WI38 (cell line): ENCODE measurements at regions not wholly inside any gene's neighbourhood (a gene's known extent, or its start where the extent isn't known, plus 50 kb on each side); places are given as distances from the start of the nearest gene placed in this dataset.

Experiments used
- H3K4me3 ChIP-seq: 2 replicates; pipeline ENCODE4 v1.5.1; 2011; ENCODE audit warnings: low read depth, mild to moderate bottlenecking, control low read depth, low read length
- CTCF ChIP-seq: IDR thresholded peaks from 2 replicates; pipeline ENCODE4 v1.5.1; 2012; ENCODE audit warnings: low read depth, mild to moderate bottlenecking, control low read depth, low read length

- H3K4me3 ChIP-seq, result no peak overlapping the region
Observed at GRCh38 chr1:79322511-79323027, 316.0 kb upstream of the ADGRL4 start.

GRCh38 chr1:79312438-79312837, 305.9 kb upstream of the ADGRL4 start:
- H3K4me3 ChIP-seq, result no peak overlapping the region
- TF ChIP-seq CTCF, result no peak

More at GRCh38 chr1:79322511-79323027, 316.0 kb upstream of the ADGRL4 start:
- no peak for TF ChIP-seq CTCF

- H3K4me3 ChIP-seq, result no peak overlapping the region
- no peak for TF ChIP-seq CTCF
Observed at GRCh38 chr1:79310609-79311008, 304.1 kb upstream of the ADGRL4 start.

- no peak overlapping the region for H3K4me3 ChIP-seq
- no peak for TF ChIP-seq CTCF
Observed at GRCh38 chr1:79304131-79304530, 297.6 kb upstream of the ADGRL4 start.

- no peak for TF ChIP-seq CTCF
- H3K4me3 ChIP-seq, result no peak overlapping the region
Observed at GRCh38 chr1:79303040-79303439, 296.5 kb upstream of the ADGRL4 start.

- no peak for TF ChIP-seq CTCF
- H3K4me3 ChIP-seq, result no peak overlapping the region
Observed at GRCh38 chr1:79302380-79302930, 295.9 kb upstream of the ADGRL4 start.

GRCh38 chr1:79295967-79296366, 289.4 kb upstream of the ADGRL4 start:
- no peak for TF ChIP-seq CTCF

More at GRCh38 chr1:79295967-79296366, 289.4 kb upstream of the ADGRL4 start:
- no peak overlapping the region for H3K4me3 ChIP-seq
